ENCODE measurements at regions not wholly inside any gene's neighbourhood (a gene's known extent, or its start where the extent isn't known, plus 50 kb on each side); places are given as distances from the start of the nearest gene placed in this dataset.

DNA sequence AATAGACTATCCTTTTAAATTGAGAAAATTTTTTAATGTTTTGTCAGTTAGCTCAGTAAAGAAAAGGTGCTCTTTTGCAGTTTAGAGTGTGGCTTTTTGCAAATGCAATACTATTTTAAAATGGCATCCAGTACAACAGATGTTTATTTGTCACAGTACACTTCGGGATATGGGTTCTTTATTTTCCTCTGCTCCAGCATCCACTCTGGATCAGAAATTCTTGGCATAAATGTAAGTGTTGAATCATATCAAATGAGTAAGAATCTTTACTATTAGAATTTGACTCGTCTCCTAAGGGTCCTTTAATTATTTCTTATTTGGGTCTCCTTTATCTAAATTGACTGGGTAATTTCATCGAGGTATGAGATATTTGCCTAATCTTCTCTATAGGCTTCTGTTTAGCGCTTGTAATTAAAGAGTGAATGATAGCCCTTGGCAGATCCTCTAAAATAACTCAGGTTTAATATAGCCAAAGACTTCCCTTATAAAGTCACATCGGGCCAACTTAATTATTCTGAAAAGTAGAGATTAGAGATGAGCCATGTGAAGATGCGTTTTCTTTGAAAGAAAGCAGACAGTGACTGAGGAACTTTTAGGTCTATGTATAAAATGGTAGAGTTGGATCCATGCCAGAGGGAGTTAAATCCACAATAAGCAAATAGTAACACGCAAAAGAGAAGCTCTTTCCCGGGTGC lies 132.7 kb downstream of the CASP12 start:
- H3K27me3 ChIP-seq (ENCODE audit: low read length), result no peaks in the 10 kb centered on the region
- BruUV-seq (replicated peaks), result no TSS peak
- no peaks in the 10 kb centered on the region for H4K20me1 ChIP-seq (ENCODE audit: low read length)
- H3K79me2 ChIP-seq (ENCODE audit: low read length), result no peaks in the 10 kb centered on the region
- CTCF ChIA-PET, result no interaction called here
- POLR2A ChIA-PET (ENCODE audit: unreplicated experiment), result no interaction called here
- ATAC-seq, result no peak
- no peaks in the 10 kb centered on the region for H3K9me2 ChIP-seq (replicated peaks; ENCODE audit: low read length)
- no peak overlapping the region for H3K9ac ChIP-seq (ENCODE audit: low read length)
- no peak overlapping the region for H2AFZ ChIP-seq (ENCODE audit: low read length)
- peak; percentile 33 for DNase-seq
- no peaks in the 10 kb centered on the region for H3F3A ChIP-seq (ENCODE audit: low read length, unreplicated experiment)
- no peak overlapping the region for H3K4me3 ChIP-seq (ENCODE audit: low read length)
- no peak for TF ChIP-seq EZH2 (IDR thresholded peaks at IDR 0.05; ENCODE audit: low read length, unreplicated experiment)
- TF ChIP-seq EZH2phosphoT487 (IDR thresholded peaks at IDR 0.05; ENCODE audit: borderline replicate concordance, low read length), result no peak
- no peaks in the 10 kb centered on the region for H3K4me1 ChIP-seq (ENCODE audit: insufficient read depth, low read length)
- intact Hi-C loops (cut with micrococcal nuclease), result no loop called here
- no peak overlapping the region for H3K4me2 ChIP-seq (ENCODE audit: low read length)
- H3K9me3 ChIP-seq (ENCODE audit: low read length), result no peaks in the 10 kb centered on the region
- H3K27ac ChIP-seq (ENCODE audit: low read length), result no peak overlapping the region
- no peaks in the 10 kb centered on the region for H3K36me3 ChIP-seq (ENCODE audit: low read depth, low read length)

DNA sequence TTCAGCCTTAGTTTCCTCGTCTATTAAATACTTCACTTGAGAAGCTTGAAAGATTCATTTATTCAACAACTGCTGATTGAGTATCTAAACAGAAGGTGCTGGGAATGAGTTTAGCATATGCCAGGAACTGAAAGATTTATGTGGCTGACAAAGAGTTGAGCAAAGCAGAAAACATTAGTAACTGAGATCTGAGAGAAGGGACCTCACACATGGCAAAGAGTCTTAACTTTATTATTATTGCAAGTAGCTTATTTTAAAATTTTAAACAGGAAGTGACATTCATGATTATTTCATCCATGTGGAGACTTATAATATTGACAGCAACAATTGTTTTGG lies 133.6 kb downstream of the CASP12 start:
- intact Hi-C loops (cut with micrococcal nuclease), result no loop called here
- Histone ChIP-seq H3F3A (ENCODE audit: low read length, unreplicated experiment) (no peaks in the 10 kb centered on the region), H4K20me1 (ENCODE audit: low read length) (no peaks in the 10 kb centered on the region), H3K9ac (ENCODE audit: low read length) (no peak overlapping the region), H3K4me1 (ENCODE audit: insufficient read depth, low read length) (no peaks in the 10 kb centered on the region), H3K4me3 (ENCODE audit: low read length) (no peak overlapping the region), H3K79me2 (ENCODE audit: low read length) (no peaks in the 10 kb centered on the region), H3K9me3 (ENCODE audit: low read length) (no peaks in the 10 kb centered on the region), H2AFZ (ENCODE audit: low read length) (no peak overlapping the region), H3K9me2 (replicated peaks; ENCODE audit: low read length) (no peaks in the 10 kb centered on the region), H3K27me3 (ENCODE audit: low read length) (no peaks in the 10 kb centered on the region), H3K27ac (ENCODE audit: low read length) (no peak overlapping the region), H3K36me3 (ENCODE audit: low read depth, low read length) (no peaks in the 10 kb centered on the region), H3K4me2 (ENCODE audit: low read length) (no peak overlapping the region)
- ATAC-seq (no peak), DNase-seq (no peak)
- CTCF ChIA-PET, result no interaction called here
- TF ChIP-seq EZH2phosphoT487 (IDR thresholded peaks at IDR 0.05; ENCODE audit: borderline replicate concordance, low read length) (no peak), EZH2 (IDR thresholded peaks at IDR 0.05; ENCODE audit: low read length, unreplicated experiment) (no peak)
- TF ChIP-seq, protein P1, sequence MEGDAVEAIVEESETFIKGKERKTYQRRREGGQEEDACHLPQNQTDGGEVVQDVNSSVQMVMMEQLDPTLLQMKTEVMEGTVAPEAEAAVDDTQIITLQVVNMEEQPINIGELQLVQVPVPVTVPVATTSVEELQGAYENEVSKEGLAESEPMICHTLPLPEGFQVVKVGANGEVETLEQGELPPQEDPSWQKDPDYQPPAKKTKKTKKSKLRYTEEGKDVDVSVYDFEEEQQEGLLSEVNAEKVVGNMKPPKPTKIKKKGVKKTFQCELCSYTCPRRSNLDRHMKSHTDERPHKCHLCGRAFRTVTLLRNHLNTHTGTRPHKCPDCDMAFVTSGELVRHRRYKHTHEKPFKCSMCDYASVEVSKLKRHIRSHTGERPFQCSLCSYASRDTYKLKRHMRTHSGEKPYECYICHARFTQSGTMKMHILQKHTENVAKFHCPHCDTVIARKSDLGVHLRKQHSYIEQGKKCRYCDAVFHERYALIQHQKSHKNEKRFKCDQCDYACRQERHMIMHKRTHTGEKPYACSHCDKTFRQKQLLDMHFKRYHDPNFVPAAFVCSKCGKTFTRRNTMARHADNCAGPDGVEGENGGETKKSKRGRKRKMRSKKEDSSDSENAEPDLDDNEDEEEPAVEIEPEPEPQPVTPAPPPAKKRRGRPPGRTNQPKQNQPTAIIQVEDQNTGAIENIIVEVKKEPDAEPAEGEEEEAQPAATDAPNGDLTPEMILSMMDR (conservative IDR thresholded peaks at IDR 0.05; ENCODE audit: low read depth, low read length), result no peak
- BruUV-seq (replicated peaks), result no TSS peak
- POLR2A ChIA-PET (ENCODE audit: unreplicated experiment), result no interaction called here

DNA sequence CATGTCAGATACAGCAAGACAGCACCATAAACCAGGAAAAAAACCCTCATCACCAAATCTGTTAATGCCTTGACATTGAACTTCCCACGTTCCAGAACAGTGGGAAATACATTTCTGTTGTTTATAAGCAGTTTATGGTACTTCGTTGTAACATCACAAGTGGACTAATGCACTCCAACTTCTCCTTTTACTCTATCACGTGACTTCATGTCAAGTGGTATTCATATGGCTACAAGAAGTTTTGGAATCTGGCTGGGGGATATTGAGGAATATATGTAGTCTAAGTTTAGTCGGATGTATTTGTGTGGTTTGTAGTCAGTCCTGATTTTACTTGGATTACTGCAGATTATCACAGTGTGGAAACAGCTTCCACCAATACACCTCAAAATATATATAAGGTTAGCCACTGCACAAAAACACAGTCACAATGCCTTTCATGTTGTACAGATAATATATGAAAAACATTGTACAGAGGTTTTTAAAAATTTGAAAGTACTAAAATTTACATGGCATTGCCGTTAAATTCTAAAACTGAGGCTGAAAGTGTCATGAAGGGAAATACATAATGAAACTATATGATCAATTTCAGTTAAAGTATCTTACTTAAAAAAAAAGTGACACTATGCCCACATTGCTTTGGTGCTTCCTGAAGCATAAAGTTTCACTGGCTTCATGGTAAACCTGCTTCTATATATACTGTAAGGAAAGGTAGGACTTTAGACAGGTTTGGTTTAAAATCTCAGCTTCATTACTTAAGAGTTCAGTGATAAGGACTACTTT lies 134.1 kb downstream of the CASP12 start:
- intact Hi-C loops (cut with micrococcal nuclease), result no loop called here
- Histone ChIP-seq H3K9me2 (replicated peaks; ENCODE audit: low read length) (no peaks in the 10 kb centered on the region), H3K9me3 (ENCODE audit: low read length) (no peaks in the 10 kb centered on the region), H3K27ac (ENCODE audit: low read length) (no peak overlapping the region), H3K4me2 (ENCODE audit: low read length) (no peak overlapping the region), H3K4me3 (ENCODE audit: low read length) (no peak overlapping the region), H3F3A (ENCODE audit: low read length, unreplicated experiment) (no peaks in the 10 kb centered on the region), H3K4me1 (ENCODE audit: insufficient read depth, low read length) (no peaks in the 10 kb centered on the region), H3K79me2 (ENCODE audit: low read length) (no peaks in the 10 kb centered on the region), H2AFZ (ENCODE audit: low read length) (no peak overlapping the region), H3K9ac (ENCODE audit: low read length) (no peak overlapping the region), H3K36me3 (ENCODE audit: low read depth, low read length) (no peaks in the 10 kb centered on the region), H3K27me3 (ENCODE audit: low read length) (no peaks in the 10 kb centered on the region), H4K20me1 (ENCODE audit: low read length) (no peaks in the 10 kb centered on the region)
- BruUV-seq (replicated peaks), result no TSS peak
- TF ChIP-seq, protein P1 (conservative IDR thresholded peaks at IDR 0.05; ENCODE audit: low read depth, low read length), result no peak
- TF ChIP-seq EZH2phosphoT487 (IDR thresholded peaks at IDR 0.05; ENCODE audit: borderline replicate concordance, low read length) (no peak), EZH2 (IDR thresholded peaks at IDR 0.05; ENCODE audit: low read length, unreplicated experiment) (no peak)
- DNase-seq, result no peak
- POLR2A ChIA-PET (ENCODE audit: unreplicated experiment), result no interaction called here
- ATAC-seq, result no peak
- CTCF ChIA-PET, result no interaction called here

Measured in PC-3 (cell line).